GM12878 (cell line): ENCODE measurements at regions not wholly inside any gene's neighbourhood (a gene's known extent, or its start where the extent isn't known, plus 50 kb on each side); places are given as distances from the start of the nearest gene placed in this dataset.

Experiments used
- ATAC-seq: fragments of 200-7000 bp; cut with Tn5 transposase; 3 replicates; pipeline ENCODE4 v1.9.1; 2020; ENCODE audit warnings: mild to moderate bottlenecking, moderate library complexity
- BruUV-seq: library from RNA; stranded (reverse); fragments of 400-500 nt; replicated peaks from 2 replicates; lab custom pipeline; 2021; lab: Mats Ljungman, UMichigan
- CTCF ChIA-PET: fragments of 300-600 bp; sonication (Branson Sonifier 250); formaldehyde crosslinking; extraction: SDS; loops from one replicate; lab custom pipeline; 2021; ENCODE audit warnings: inconsistent platforms; lab: Yijun Ruan, JAX
- POLR2A ChIA-PET: fragments of 350-600 bp; formaldehyde crosslinking; extraction: SDS; loops from one replicate; lab custom pipeline; 2021; ENCODE audit warnings: inconsistent platforms; lab: Charles Lee
- RAD21 ChIA-PET: fragments of 300-600 bp; sonication (Branson Sonifier 250); formaldehyde crosslinking; loops from one replicate; lab custom pipeline; 2023; ENCODE audit warnings: antibody characterized with exemption; ENCODE audit not compliant: unreplicated experiment; lab: Charles Lee
- SMC1A ChIA-PET: fragments of 300-600 bp; sonication (Branson Sonifier 250); formaldehyde crosslinking; loops from one replicate; lab custom pipeline; 2023; ENCODE audit not compliant: unreplicated experiment, uncharacterized antibody; lab: Charles Lee
- DNase-seq: peaks from one replicate; pipeline ENCODE4 v3.0.0-alpha.2; 2011; ENCODE audit warnings: low read depth, low spot score
- FAIRE-seq: peaks from 3 replicates; lab custom pipeline; 2011; peaks lifted over from hg19 to GRCh38; lab: Jason Lieb, UNC
- H2AFZ ChIP-seq: 2 replicates; pipeline ENCODE4 v1.6.0; 2011; ENCODE audit warnings: low read depth, low read length, control low read depth; ENCODE audit not compliant: control insufficient read depth
- H3K27ac ChIP-seq: 2 replicates; pipeline ENCODE4 v1.5.1; 2011; ENCODE audit warnings: control low read depth; ENCODE audit not compliant: control insufficient read depth, insufficient read depth
- H3K27me3 ChIP-seq, 2 experiments: replicated peaks in 1 of 2; 2 replicates each; pipeline versions ENCODE4 v1.6.0 to v1.6.1; 2011; ENCODE audit warnings: low read length in 1 of 2; ENCODE audit not compliant: control insufficient read depth in 2 of 2, insufficient read depth in 2 of 2
- H3K36me3 ChIP-seq, 2 experiments: 2 replicates each; pipeline ENCODE4 v1.5.1; 2011; ENCODE audit warnings: low read length in 1 of 2; ENCODE audit not compliant: control insufficient read depth in 2 of 2, insufficient read depth in 2 of 2
- H3K4me1 ChIP-seq: 2 replicates; pipeline ENCODE4 v1.6.1; 2011; ENCODE audit warnings: mild to moderate bottlenecking, low read length, moderate library complexity, mixed read lengths; ENCODE audit not compliant: control insufficient read depth, insufficient read depth
- H3K4me2 ChIP-seq: 2 replicates; pipeline ENCODE4 v1.6.0; 2011; ENCODE audit warnings: control low read depth; ENCODE audit not compliant: control insufficient read depth, insufficient read depth
- H3K4me3 ChIP-seq: fragments of 200-600 bp; sonication (generic); 2 replicates; pipeline ENCODE4 v1.5.1; 2016
- H3K79me2 ChIP-seq: 2 replicates; pipeline ENCODE4 v1.6.0; 2011; ENCODE audit warnings: low read length; ENCODE audit not compliant: control insufficient read depth, insufficient read depth
- H3K9ac ChIP-seq: 2 replicates; pipeline ENCODE4 v1.8.0; 2011; ENCODE audit warnings: low read length, control low read depth, mixed read lengths; ENCODE audit not compliant: control insufficient read depth, insufficient read depth
- H3K9me3 ChIP-seq: replicated peaks from 3 replicates; pipeline ENCODE4 v1.5.1; 2011; ENCODE audit warnings: mild to moderate bottlenecking, low read length; ENCODE audit not compliant: control insufficient read depth, insufficient read depth
- H4K20me1 ChIP-seq: 2 replicates; pipeline ENCODE4 v1.6.0; 2011; ENCODE audit not compliant: control insufficient read depth, insufficient read depth
- CBFB ChIP-seq: IDR thresholded peaks from 2 replicates; pipeline ENCODE4 v1.6.1; 2016; ENCODE audit warnings: antibody characterized with exemption, low read depth
- CEBPZ ChIP-seq: fragments of 150-350 bp; IDR thresholded peaks from 2 replicates; pipeline ENCODE4 v1.6.1; 2016; ENCODE audit warnings: low read depth, low read length
- EED ChIP-seq: sonication (generic); IDR thresholded peaks from 2 replicates; pipeline ENCODE4 v1.6.1; 2016; ENCODE audit warnings: antibody characterized with exemption, low read depth
- HDAC2 ChIP-seq: fragments of 200-600 bp; sonication (generic); IDR thresholded peaks from 2 replicates; pipeline ENCODE4 v1.6.1; 2017
- PRDM15 ChIP-seq: fragments of 450-650 bp; formaldehyde crosslinking; IDR thresholded peaks from 2 replicates; pipeline ENCODE4 v1.4.0; 2020; ENCODE audit warnings: mild to moderate bottlenecking, moderate library complexity
- WRNIP1 ChIP-seq: IDR thresholded peaks from 2 replicates; pipeline ENCODE4 v1.6.1; 2011; ENCODE audit warnings: low read depth, low read length, improper control_type of control experiment, borderline replicate concordance
- YY1 ChIP-seq: IDR thresholded peaks from 2 replicates; pipeline ENCODE4 v1.6.1; 2011; ENCODE audit warnings: low read depth, mild to moderate bottlenecking, low read length
- ZNF687 ChIP-seq: fragments of 450-650 bp; IDR thresholded peaks from 2 replicates; pipeline ENCODE4 v1.6.1; 2017; ENCODE audit warnings: mild to moderate bottlenecking, moderate library complexity
- WGBS: methylation state at CpG from one replicate; pipeline ENCODE4 v1.1.6; 2016; ENCODE audit warnings: low lambda C conversion rate; ENCODE audit not compliant: insufficient replicate concordance, insufficient coverage; ENCODE audit errors: missing lambda C conversion rate; 5-methylcytosine and 5-hydroxymethylcytosine counted together
- in situ Hi-C: fragments of 300-500 bp; cut with MboI; formaldehyde crosslinking; loops from 9 replicates; pipeline ENCODE4 v1.14.3; 2018; ENCODE audit warnings: mixed read lengths
- intact Hi-C: fragments of 100-400 bp; cut with micrococcal nuclease; formaldehyde crosslinking; loops from one replicate; pipeline ENCODE4 v1.14.2; 2022; ENCODE audit not compliant: unreplicated experiment

GRCh38 chr9:119526698-119527097 is 157.5 kb upstream of the BRINP1 start:
- Histone ChIP-seq H3K79me2 (no peaks in the 10 kb centered on the region), H4K20me1 (no peaks in the 10 kb centered on the region), H3K4me3 (no peak overlapping the region), H3K27ac (no peak overlapping the region), H3K27me3 (no peaks in the 10 kb centered on the region), H3K36me3 (no peaks in the 10 kb centered on the region), H3K4me1 (no peaks in the 10 kb centered on the region), H2AFZ (no peak overlapping the region), H3K4me2 (no peak overlapping the region), H3K9ac (no peak overlapping the region), H3K9me3 (no peaks in the 10 kb centered on the region)
- in situ Hi-C loops (no loop called here), intact Hi-C loops (no loop called here)
- FAIRE-seq (no peak), ATAC-seq (no peak), DNase-seq (no peak)
- POLR2A ChIA-PET, result no interaction called here
- BruUV-seq, result no TSS peak
- WGBS, result 49% methylated on average over 8 of the region's 8 CpGs
- CTCF ChIA-PET, result no interaction called here
- TF ChIP-seq YY1, result no peak
- TF ChIP-seq ZNF687, result no peak
- TF ChIP-seq WRNIP1, result no peak
- no peak for TF ChIP-seq CEBPZ
- no peak for TF ChIP-seq CBFB
- TF ChIP-seq EED, result no peak
- no peak for TF ChIP-seq HDAC2
- TF ChIP-seq PRDM15 (CRISPR knock-in tag), result no peak
- RAD21 ChIA-PET, result no interaction called here
- SMC1A ChIA-PET, result interaction anchor here (0.6 kb wide), 1 partner anchor 171 kb away, joined by 3 read pairs; no protein-coding TSS in a partner anchor
